ENCODE measurements at regions not wholly inside any gene's neighbourhood (a gene's known extent, or its start where the extent isn't known, plus 50 kb on each side); places are given as distances from the start of the nearest gene placed in this dataset.

DNA sequence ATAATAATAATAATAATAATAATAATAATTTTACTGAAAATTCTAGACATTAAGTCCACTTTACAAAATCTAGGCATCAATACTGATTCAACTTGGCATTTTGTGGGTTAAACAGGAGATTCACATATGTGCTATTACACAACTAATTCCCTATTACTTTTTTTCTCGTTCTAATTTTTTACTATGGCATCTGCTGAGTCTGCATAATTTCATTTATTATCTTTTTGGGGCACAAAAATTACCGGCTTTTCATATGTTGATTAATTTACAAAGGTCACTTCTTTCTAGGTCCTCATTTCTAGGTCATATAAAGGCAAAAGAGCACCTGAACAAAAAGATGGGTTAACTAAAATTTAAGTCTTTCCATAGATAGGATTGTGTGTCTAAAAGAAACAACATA is 1357.8 kb upstream of the ADGRB3 start:
- no peaks in the 10 kb centered on the region for H3K4me1 ChIP-seq (ENCODE audit: insufficient read depth)
- H3K9me3 ChIP-seq (ENCODE audit: low read depth): no peaks in the 10 kb centered on the region
- H3K79me2 ChIP-seq: no peaks in the 10 kb centered on the region
- H2AFZ ChIP-seq: no peak overlapping the region
- H3K36me3 ChIP-seq (replicated peaks; ENCODE audit: insufficient read depth, low read depth): no peaks in the 10 kb centered on the region
- no peak overlapping the region for H3K4me2 ChIP-seq
- TF ChIP-seq, protein P1, sequence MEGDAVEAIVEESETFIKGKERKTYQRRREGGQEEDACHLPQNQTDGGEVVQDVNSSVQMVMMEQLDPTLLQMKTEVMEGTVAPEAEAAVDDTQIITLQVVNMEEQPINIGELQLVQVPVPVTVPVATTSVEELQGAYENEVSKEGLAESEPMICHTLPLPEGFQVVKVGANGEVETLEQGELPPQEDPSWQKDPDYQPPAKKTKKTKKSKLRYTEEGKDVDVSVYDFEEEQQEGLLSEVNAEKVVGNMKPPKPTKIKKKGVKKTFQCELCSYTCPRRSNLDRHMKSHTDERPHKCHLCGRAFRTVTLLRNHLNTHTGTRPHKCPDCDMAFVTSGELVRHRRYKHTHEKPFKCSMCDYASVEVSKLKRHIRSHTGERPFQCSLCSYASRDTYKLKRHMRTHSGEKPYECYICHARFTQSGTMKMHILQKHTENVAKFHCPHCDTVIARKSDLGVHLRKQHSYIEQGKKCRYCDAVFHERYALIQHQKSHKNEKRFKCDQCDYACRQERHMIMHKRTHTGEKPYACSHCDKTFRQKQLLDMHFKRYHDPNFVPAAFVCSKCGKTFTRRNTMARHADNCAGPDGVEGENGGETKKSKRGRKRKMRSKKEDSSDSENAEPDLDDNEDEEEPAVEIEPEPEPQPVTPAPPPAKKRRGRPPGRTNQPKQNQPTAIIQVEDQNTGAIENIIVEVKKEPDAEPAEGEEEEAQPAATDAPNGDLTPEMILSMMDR (IDR thresholded peaks at IDR 0.05; ENCODE audit: poor library complexity): no peak
- no peak for TF ChIP-seq EZH2phosphoT487 (IDR thresholded peaks at IDR 0.05; ENCODE audit: low read depth, severe bottlenecking, unreplicated experiment)
- TF ChIP-seq EZH2 (IDR thresholded peaks at IDR 0.05; ENCODE audit: borderline replicate concordance): no peak
- H4K20me1 ChIP-seq (ENCODE audit: insufficient read depth, poor library complexity, severe bottlenecking): no peaks in the 10 kb centered on the region
- H3K4me3 ChIP-seq: no peak overlapping the region
- no peak for DNase-seq (ENCODE audit: low spot score)
- WGBS (ENCODE audit: low lambda C conversion rate, missing lambda C conversion rate): 66% methylated on average over 2 of the region's 2 CpGs
- no peaks in the 10 kb centered on the region for H3K27me3 ChIP-seq
- H3K27ac ChIP-seq: no peak overlapping the region
- no peaks in the 10 kb centered on the region for H3K9me2 ChIP-seq (replicated peaks; ENCODE audit: insufficient read depth)

- no peak overlapping the region for H3K4me3 ChIP-seq
- TF ChIP-seq EZH2 (IDR thresholded peaks at IDR 0.05; ENCODE audit: borderline replicate concordance): no peak
- TF ChIP-seq EZH2phosphoT487 (IDR thresholded peaks at IDR 0.05; ENCODE audit: low read depth, severe bottlenecking, unreplicated experiment): no peak
- TF ChIP-seq, protein P1 (IDR thresholded peaks at IDR 0.05; ENCODE audit: poor library complexity): no peak
- H3K27ac ChIP-seq: no peak overlapping the region
- H3K79me2 ChIP-seq: no peaks in the 10 kb centered on the region
- no peaks in the 10 kb centered on the region for H3K9me3 ChIP-seq (ENCODE audit: low read depth)
- 80% methylated on average over 20 of the region's 20 CpGs for WGBS (ENCODE audit: low lambda C conversion rate, missing lambda C conversion rate)
- DNase-seq (ENCODE audit: low spot score): no peak
- H4K20me1 ChIP-seq (ENCODE audit: insufficient read depth, poor library complexity, severe bottlenecking): no peaks in the 10 kb centered on the region
- no peaks in the 10 kb centered on the region for H3K36me3 ChIP-seq (replicated peaks; ENCODE audit: insufficient read depth, low read depth)
- no peak overlapping the region for H3K4me2 ChIP-seq
- H3K9me2 ChIP-seq (replicated peaks; ENCODE audit: insufficient read depth): no peaks in the 10 kb centered on the region
- no peak overlapping the region for H2AFZ ChIP-seq
- H3K27me3 ChIP-seq: no peaks in the 10 kb centered on the region
- H3K4me1 ChIP-seq (ENCODE audit: insufficient read depth): no peaks in the 10 kb centered on the region
Observed at GRCh38 chr6:67265996-67266921, 1368.8 kb upstream of the ADGRB3 start.

- TF ChIP-seq, protein P1 (IDR thresholded peaks at IDR 0.05; ENCODE audit: poor library complexity): no peak
- TF ChIP-seq EZH2phosphoT487 (IDR thresholded peaks at IDR 0.05; ENCODE audit: low read depth, severe bottlenecking, unreplicated experiment): no peak
- no peak for TF ChIP-seq EZH2 (IDR thresholded peaks at IDR 0.05; ENCODE audit: borderline replicate concordance)
- Histone ChIP-seq H3K4me3 (no peak overlapping the region), H2AFZ (no peak overlapping the region), H3K4me1 (ENCODE audit: insufficient read depth) (no peaks in the 10 kb centered on the region), H3K79me2 (no peaks in the 10 kb centered on the region), H3K27me3 (no peaks in the 10 kb centered on the region), H3K9me3 (ENCODE audit: low read depth) (no peaks in the 10 kb centered on the region), H3K4me2 (no peak overlapping the region), H3K36me3 (replicated peaks; ENCODE audit: insufficient read depth, low read depth) (no peaks in the 10 kb centered on the region), H3K27ac (no peak overlapping the region), H3K9me2 (replicated peaks; ENCODE audit: insufficient read depth) (no peaks in the 10 kb centered on the region), H4K20me1 (ENCODE audit: insufficient read depth, poor library complexity, severe bottlenecking) (no peaks in the 10 kb centered on the region)
- DNase-seq (ENCODE audit: low spot score): no peak
- 77% methylated on average over 3 of the region's 3 CpGs for WGBS (ENCODE audit: low lambda C conversion rate, missing lambda C conversion rate)
Observed at GRCh38 chr6:67252663-67253062, 1382.4 kb upstream of the ADGRB3 start.

Measured in hepatocyte (in vitro differentiated cells).